GM12878 (cell line): ENCODE measurements at regions not wholly inside any gene's neighbourhood (a gene's known extent, or its start where the extent isn't known, plus 50 kb on each side); places are given as distances from the start of the nearest gene placed in this dataset.

Experiments
- CEBPB ChIP-seq, 2 experiments: fragments of 150-350 bp in 1 of 2; IDR thresholded peaks; 2 replicates each; pipeline ENCODE4 v1.6.1; 2012 to 2014; ENCODE audit warnings: low read depth in 2 of 2, low read length in 2 of 2, borderline replicate concordance in 1 of 2, inconsistent platforms in 1 of 2
- DPF2 ChIP-seq: fragments of 450-650 bp; IDR thresholded peaks from 2 replicates; pipeline ENCODE4 v1.6.1; 2017; ENCODE audit warnings: mild to moderate bottlenecking
- EGR1 ChIP-seq, 2 experiments: IDR thresholded peaks; 1 replicate in 1 of 2; 2 replicates in 1 of 2; pipeline ENCODE4 v1.6.1; 2011 to 2012; ENCODE audit warnings: low read depth in 2 of 2, low read length in 2 of 2, borderline replicate concordance in 1 of 2, mild to moderate bottlenecking in 1 of 2, moderate library complexity in 1 of 2
- ETV6 ChIP-seq, 2 experiments: fragments of 450-650 bp in 1 of 2; IDR thresholded peaks in 1 of 2; conservative IDR thresholded peaks in 1 of 2; 2 replicates each; pipeline ENCODE4 v1.6.1; 2014; ENCODE audit warnings: antibody characterized with exemption in 1 of 2, borderline replicate concordance in 1 of 2, low read depth in 1 of 2, mild to moderate bottlenecking in 1 of 2, moderate library complexity in 1 of 2
- IRF3 ChIP-seq: fragments of 450-650 bp; IDR thresholded peaks from 2 replicates; pipeline ENCODE4 v1.6.1; 2014; ENCODE audit warnings: mild to moderate bottlenecking
- NFIC ChIP-seq: IDR thresholded peaks from 2 replicates; pipeline ENCODE4 v1.6.1; 2012; ENCODE audit warnings: low read depth, mild to moderate bottlenecking, inconsistent platforms, low read length, moderate library complexity
- NFYB ChIP-seq: IDR thresholded peaks from 2 replicates; pipeline ENCODE4 v1.6.1; 2011; ENCODE audit warnings: low read depth, mild to moderate bottlenecking, low read length, improper control_type of control experiment, moderate library complexity; ENCODE audit not compliant: insufficient read depth
- SREBF2 ChIP-seq: IDR thresholded peaks from 2 replicates; pipeline ENCODE4 v1.6.1; 2012; ENCODE audit warnings: mild to moderate bottlenecking, low read length
- TAF1 ChIP-seq: IDR thresholded peaks from 2 replicates; pipeline ENCODE4 v1.6.1; 2011; ENCODE audit warnings: mild to moderate bottlenecking, low read depth, low read length, borderline replicate concordance
- ZBTB11 ChIP-seq: fragments of 450-650 bp; formaldehyde crosslinking; IDR thresholded peaks from 2 replicates; pipeline ENCODE4 v1.5.0; 2022; ENCODE audit warnings: mild to moderate bottlenecking, missing genetic modification characterization

GRCh38 chr2:154616659-154617058, 81.8 kb upstream of the KCNJ3 start (continued):
- TF ChIP-seq NFYB (no peak), SREBF2 (no peak), TAF1 (no peak), ETV6 (conservative IDR thresholded peaks at IDR 0.05 in 1 of 2, IDR thresholded peaks at IDR 0.05 in 1 of 2; ENCODE audit: borderline replicate concordance in 1 of 2, low read depth in 1 of 2) (no peak), ZBTB11 (CRISPR knock-in tag) (no peak), CEBPB (IDR thresholded peaks at IDR 0.05; ENCODE audit: borderline replicate concordance in 1 of 2, low read depth in 2 of 2, low read length in 2 of 2) (no peak), DPF2 (no peak), IRF3 (no peak), EGR1 (IDR thresholded peaks at IDR 0.05; ENCODE audit: borderline replicate concordance in 1 of 2, low read depth in 2 of 2, low read length in 2 of 2) (no peak), NFIC (no peak)
